ENCODE measurements at regions not wholly inside any gene's neighbourhood (a gene's known extent, or its start where the extent isn't known, plus 50 kb on each side); places are given as distances from the start of the nearest gene placed in this dataset.
A peak's percentile ranks its signal among the peaks of the same experiment; 100 is the strongest.

DNA sequence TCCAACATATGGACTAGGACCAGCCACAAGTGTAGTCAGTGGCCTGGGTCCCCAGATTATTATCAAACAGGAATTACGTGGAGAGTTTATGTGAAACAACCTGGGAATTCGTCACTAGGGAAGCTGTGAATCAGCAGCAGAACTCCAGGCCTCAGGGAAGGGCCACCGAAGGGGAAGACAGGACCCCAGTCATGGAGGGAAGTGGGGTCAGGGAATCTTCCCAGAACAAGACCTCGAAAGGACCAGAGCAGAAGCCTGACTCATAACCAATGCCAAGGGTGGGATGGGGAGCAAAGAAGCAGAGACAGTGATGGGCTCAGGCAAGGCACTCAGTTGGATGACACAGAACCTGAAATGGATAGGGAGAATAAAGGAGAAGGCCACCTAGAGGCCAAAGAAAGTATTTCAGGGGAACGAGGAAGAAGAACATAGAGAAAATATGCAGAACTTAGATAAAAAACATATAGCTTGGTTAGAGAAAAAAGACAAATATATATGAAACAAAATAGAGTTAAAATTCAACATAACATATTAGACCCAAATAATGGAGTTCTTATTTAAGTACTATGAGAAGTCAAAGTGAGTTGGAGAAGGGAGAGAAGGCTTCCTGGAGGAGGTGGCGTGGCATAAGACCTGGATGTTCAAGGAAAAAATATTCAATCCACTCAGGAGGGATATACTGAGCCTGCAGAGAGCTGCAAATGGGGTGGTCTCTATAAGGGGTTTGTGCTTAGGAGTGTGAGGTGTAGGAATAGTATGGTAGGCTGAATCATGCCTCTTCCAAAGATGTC is 66.7 kb upstream of the CAST start:
- no peak for DNase-seq

DNA sequence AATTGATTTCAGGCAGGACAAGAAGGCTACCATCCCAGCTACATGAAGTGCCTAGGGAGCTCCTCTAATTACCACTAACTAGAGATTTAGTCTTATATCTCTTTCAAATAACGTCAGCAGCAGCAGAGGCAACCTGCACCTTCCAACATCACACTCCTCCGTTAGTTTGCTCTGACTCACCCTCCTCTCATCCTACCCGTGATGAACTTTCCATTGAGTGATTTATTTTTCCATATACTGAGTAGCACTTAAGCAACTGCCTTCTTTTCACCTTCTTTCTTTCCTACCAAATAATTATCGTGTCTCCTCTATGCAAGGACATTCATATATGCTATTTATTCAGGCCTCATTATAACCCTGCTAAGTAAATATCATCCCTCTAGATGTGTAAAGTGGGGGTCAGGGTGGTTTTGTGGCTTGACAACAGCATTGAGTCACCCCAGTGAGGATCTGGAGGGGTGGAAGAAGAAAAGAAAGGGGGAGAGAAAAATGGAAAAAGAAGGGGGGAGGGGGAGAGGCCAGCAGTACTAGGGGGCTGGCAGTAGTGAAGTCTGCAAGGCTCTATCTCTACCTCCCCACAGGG is 64.6 kb upstream of the CAST start:
- no peak for DNase-seq

DNA sequence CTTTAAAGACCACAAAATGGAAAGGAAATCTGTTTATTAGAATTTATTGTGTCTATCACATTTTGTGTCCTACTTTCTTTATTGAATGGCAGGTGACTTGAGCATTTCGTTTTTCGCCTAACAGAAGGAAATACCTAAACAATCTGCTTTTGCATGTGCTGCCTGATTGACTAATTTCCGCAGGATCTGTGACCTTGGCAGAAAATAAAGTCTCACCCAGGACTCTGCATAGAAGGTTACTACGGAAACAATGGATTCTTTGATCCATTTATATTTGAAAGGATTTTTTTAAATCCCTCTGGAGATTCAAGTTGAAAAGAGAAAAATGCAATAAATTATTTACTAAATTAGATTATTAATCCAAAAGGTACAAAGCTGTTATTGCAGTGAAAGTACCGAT is 61.0 kb upstream of the CAST start:
- no peak for DNase-seq

DNA sequence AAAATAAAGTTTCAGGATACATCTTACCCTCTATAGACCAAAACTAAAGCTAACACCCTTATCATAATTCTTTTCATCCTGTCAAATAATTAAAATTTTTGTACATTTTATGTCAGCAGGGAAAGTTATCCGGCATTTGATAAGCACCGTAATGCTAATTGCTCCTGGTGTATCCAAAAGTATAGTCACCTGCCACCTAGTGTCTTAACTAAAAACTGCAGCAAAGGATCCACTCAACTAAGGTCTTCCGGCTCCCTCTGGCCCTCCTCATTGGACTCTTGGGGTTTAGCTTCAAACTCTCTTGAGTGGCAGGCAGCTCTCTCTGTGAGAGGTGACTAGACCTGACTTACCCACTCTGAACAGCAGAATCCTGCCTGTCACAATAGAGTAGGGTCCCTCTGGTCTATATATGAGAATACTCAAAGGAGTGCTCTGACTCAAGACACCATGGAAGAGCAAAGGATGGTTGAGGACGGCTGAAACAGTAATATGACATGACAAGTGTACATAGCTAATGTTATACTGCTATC is 60.4 kb upstream of the CAST start:
- DNase-seq: peak; percentile 11

DNA sequence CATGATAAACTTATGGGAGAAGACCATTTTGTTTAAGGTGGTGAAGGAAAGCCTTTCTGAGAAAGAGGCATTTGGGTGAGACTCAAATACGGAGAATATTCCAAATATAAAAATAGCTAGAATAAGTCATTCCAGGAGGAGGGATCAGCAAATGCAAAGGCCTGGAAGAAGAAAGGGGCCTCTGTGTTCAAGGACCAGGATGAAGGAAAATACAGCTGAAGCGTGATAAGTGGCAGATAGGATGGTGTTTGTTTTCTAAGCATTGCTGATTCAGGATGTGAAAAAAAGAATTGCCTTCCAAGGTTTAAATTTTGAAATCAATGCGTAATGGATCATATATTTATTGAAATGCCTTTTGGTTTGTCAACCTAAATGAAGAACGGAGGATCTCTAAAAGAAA is 59.4 kb upstream of the CAST start:
- no peak for DNase-seq

DNA sequence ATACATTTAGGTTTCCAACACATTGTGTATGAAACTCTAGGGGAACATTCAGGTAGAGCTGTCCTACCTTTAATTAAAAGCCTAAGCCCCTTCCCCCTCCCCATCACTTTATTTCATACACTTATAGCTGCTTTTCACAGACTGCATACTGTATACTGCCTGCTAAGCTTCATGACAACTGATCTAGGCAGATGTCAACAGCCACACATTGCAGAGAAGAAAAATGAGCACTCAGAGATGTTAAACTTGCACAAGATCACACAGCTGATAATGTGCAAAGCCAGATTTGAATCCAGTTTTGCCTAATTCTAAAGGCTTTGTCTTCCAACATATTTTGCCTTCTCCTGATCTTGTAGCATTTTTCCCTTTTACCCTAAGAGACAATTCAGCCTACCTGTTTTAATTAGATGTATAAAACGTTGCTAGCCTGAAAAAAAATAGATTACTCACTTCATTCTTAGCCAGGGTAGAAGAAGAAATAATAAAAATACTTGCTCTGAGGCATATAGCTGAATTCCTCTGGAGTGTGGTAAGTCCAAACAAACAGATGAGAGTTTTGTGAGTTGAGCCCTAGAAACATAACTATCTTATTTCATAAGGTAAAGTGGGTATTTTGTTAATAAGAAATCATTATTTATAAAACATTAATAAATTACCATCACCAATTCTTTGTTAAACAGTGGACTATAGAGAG is 56.9 kb upstream of the CAST start:
- DNase-seq: no peak

DNA sequence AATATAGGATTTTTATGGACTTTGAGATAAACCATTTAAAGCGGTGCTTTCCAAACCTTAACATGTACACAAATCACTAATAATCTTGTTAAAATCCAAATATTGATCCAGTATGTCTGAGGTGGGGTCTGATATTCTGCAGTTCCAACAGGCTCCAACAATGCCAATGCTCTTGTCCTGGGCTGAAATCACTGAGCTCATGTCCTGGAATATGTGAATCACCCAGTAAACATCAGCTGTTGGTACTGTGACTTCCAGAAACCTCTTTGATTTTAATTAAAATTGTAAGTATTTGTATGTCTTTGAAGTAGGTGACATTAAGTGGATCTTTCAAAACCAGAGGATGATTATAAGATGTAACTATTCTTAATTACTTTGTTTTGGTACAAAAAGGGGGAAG is 52.8 kb upstream of the CAST start:
- no peak for DNase-seq

DNA sequence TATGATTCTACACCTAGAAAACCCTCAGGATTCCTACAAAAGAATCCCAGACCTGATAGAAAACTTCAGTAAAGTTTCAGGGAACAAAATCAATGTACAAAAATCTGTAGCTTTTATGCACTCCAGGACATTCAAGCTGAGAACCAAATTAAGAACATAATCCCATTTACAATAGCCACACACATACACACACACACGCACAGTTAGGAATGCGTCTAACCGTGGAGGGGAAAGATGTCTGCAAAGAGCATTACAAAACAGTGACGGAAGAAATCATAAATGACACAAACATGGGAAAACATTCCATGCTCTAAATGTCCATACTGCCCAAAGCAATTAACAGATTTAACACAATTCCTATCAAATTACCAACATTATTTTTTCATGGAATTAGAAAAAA is 51.4 kb upstream of the CAST start:
- DNase-seq: no peak

DNA sequence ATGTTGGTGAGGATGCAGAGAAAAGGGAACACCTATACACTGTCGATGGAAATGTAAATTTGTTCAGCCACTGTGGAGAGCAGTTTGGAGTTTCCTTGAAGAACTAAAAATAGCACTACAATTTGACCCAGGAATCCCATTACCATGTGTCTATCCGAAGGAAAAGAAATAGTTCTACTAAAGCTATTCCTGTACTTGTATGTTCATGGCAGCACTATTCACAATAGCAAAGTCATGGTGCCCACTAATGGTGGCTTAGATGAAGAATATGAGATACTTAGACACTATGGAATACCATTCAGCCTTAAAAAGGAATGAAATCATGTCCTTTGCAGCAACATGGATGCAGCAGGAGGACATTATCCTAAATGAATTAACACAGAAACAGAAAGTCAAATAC is 50.2 kb upstream of the CAST start:
- DNase-seq: no peak
